ENCODE measurements at regions not wholly inside any gene's neighbourhood (a gene's known extent, or its start where the extent isn't known, plus 50 kb on each side); places are given as distances from the start of the nearest gene placed in this dataset.

DNA sequence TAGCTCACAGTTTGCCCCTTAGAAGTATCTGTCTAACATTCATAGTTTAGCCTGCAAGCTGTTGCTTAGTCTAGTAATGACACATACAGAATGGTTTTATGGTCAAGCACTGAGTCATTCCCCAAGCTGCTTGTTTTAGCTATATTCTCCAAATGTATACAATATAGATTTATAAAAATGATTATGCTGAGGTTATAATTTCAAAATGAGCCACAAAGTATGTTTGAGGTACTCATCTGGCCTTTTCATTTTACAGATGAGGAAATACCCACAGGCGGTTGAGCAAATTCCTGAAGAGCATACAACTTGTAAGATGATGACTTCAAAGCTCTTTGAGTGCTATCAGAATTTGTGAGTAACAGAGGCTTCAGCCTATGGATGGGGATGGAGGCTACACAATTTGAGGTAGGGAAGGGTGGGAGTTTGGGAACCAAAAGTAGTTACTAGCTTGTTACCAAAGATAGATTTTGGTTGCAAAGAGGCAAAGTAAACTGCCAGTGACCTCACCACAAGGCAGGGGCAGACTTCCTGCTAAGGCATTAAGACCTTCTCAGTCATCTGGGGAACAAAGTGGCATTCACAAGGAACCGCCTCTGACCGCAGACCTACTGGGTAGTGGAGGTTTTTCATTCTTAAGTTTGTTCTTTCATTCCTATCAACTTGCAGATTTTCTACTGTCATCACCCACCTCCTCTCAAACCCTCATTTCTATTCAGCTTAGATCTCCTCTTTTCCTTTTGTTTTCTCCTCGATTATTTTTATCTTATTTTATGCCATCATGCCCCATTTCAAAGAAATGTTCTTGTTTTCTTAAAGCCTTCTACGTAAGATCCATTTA lies 257.2 kb upstream of the NECTIN3 start:
- TF ChIP-seq POLR2AphosphoS5 (IDR thresholded peaks at IDR 0.05; ENCODE audit: low read depth, low read length), result no peak
- TF ChIP-seq POLR2A (IDR thresholded peaks at IDR 0.05; ENCODE audit: low read depth, low read length), result no peak

All from GM12892 (cell line).